Hepatocyte (in vitro differentiated cells): ENCODE measurements at regions not wholly inside any gene's neighbourhood (a gene's known extent, or its start where the extent isn't known, plus 50 kb on each side); places are given as distances from the start of the nearest gene placed in this dataset.

Experiments used
- EZH2 ChIP-seq: fragments of 200-600 bp; sonication (generic); IDR thresholded peaks from 2 replicates; pipeline ENCODE4 v1.6.1; 2016; ENCODE audit warnings: antibody characterized with exemption, mild to moderate bottlenecking, borderline replicate concordance
- EZH2phosphoT487 ChIP-seq: fragments of 200-600 bp; sonication (generic); IDR thresholded peaks from one replicate; pipeline ENCODE4 v1.6.1; 2018; ENCODE audit warnings: antibody characterized with exemption, mild to moderate bottlenecking, low read depth, moderate library complexity; ENCODE audit not compliant: unreplicated experiment, severe bottlenecking
- TF ChIP-seq, protein P1 (sequence below): fragments of 200-600 bp; sonication (generic); IDR thresholded peaks from 2 replicates; pipeline ENCODE4 v1.5.1; 2016; ENCODE audit warnings: antibody characterized with exemption, mild to moderate bottlenecking; ENCODE audit not compliant: poor library complexity

DNA sequence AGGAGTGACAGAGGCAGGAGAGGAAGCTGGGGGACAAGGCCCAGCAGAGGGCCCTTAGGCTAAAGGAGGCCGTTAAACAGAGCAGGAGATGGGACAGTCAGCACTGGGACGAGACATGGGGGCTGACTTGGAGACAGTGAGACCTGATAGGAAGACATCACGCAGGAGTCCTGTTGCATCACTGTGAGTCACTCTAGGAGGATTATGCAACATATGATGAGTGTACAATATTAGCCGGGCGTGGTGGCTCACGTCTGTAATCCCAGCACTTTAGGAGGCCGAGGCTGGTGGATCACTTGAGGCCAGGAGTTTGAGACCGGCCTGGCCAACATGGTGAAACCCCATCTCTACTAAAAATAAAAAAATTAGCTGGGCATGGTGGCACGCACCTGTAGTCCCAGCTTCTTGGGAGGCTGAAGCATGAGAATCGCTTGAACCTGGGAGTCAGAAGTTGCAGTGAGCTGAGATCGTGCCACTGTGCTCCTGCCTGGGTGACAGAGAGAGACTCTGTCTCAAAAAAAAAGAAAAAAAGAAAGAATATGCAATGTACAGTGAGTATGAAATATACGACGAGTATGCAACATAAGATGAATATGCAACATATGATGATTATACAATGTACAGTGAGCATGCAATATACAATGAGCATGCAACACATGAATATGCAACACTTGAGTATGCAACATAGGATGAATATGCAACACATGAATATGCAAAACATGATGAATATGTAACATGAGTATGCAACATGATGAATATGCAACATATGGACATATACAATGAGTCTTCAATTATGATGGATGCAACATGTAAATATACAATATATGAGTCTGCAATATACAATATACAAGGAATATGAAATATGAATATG lies 83.3 kb upstream of the ID2 start:
- TF ChIP-seq EZH2 (no peak), EZH2phosphoT487 (no peak)
- TF ChIP-seq, protein P1, sequence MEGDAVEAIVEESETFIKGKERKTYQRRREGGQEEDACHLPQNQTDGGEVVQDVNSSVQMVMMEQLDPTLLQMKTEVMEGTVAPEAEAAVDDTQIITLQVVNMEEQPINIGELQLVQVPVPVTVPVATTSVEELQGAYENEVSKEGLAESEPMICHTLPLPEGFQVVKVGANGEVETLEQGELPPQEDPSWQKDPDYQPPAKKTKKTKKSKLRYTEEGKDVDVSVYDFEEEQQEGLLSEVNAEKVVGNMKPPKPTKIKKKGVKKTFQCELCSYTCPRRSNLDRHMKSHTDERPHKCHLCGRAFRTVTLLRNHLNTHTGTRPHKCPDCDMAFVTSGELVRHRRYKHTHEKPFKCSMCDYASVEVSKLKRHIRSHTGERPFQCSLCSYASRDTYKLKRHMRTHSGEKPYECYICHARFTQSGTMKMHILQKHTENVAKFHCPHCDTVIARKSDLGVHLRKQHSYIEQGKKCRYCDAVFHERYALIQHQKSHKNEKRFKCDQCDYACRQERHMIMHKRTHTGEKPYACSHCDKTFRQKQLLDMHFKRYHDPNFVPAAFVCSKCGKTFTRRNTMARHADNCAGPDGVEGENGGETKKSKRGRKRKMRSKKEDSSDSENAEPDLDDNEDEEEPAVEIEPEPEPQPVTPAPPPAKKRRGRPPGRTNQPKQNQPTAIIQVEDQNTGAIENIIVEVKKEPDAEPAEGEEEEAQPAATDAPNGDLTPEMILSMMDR: no peak
